Glutamatergic neuron (in vitro differentiated cells): ENCODE measurements at regions not wholly inside any gene's neighbourhood (a gene's known extent, or its start where the extent isn't known, plus 50 kb on each side); places are given as distances from the start of the nearest gene placed in this dataset.

Experiments
- DNase-seq: peaks from one replicate; pipeline ENCODE4 v3.0.0; 2022
- H3K27ac Mint-ChIP-seq: one replicate; pipeline ENCODE4 v1.8.0; 2020; ENCODE audit warnings: mild to moderate bottlenecking, mixed read lengths, inconsistent platforms; ENCODE audit not compliant: unreplicated experiment
- H3K27me3 Mint-ChIP-seq: one replicate; pipeline ENCODE4 v1.8.0; 2020; ENCODE audit warnings: mild to moderate bottlenecking, moderate library complexity, mixed read lengths, inconsistent platforms; ENCODE audit not compliant: unreplicated experiment
- H3K36me3 Mint-ChIP-seq: one replicate; pipeline ENCODE4 v1.8.0; 2020; ENCODE audit warnings: mild to moderate bottlenecking, mixed read lengths, inconsistent platforms; ENCODE audit not compliant: unreplicated experiment
- H3K4me1 Mint-ChIP-seq: one replicate; pipeline ENCODE4 v1.8.0; 2020; ENCODE audit warnings: mild to moderate bottlenecking, low read depth, mixed read lengths, inconsistent platforms; ENCODE audit not compliant: unreplicated experiment
- H3K4me3 Mint-ChIP-seq: one replicate; pipeline ENCODE4 v1.8.0; 2020; ENCODE audit warnings: mild to moderate bottlenecking, mixed read lengths, inconsistent platforms; ENCODE audit not compliant: unreplicated experiment
- H3K9me3 Mint-ChIP-seq: one replicate; pipeline ENCODE4 v1.8.0; 2020; ENCODE audit warnings: mild to moderate bottlenecking, moderate library complexity, mixed read lengths, inconsistent platforms; ENCODE audit not compliant: unreplicated experiment
- CTCF ChIP-seq: fragments of 200-600 bp; sonication (generic); IDR thresholded peaks from one replicate; pipeline ENCODE4 v1.5.0; 2021; ENCODE audit not compliant: partially characterized antibody, unreplicated experiment

GRCh38 chrX:40158036-40158706, 60.4 kb upstream of the BCOR start:
- Mint-ChIP-seq H3K4me3 (peak overlapping the region; percentile 77), H3K36me3 (no peaks in the 10 kb centered on the region), H3K27me3 (peaks cover 11% of the 10 kb centered on the region), H3K9me3 (peaks cover 7% of the 10 kb centered on the region), H3K4me1 (peaks cover 11% of the 10 kb centered on the region), H3K27ac (no peak overlapping the region)
- DNase-seq = peak; percentile 48
- peak; percentile 28 for TF ChIP-seq CTCF

GRCh38 chrX:40157228-40158035, 59.7 kb upstream of the BCOR start:
- peak overlapping the region; percentile 73 for H3K4me3 Mint-ChIP-seq
- peaks cover 10% of the 10 kb centered on the region for H3K4me1 Mint-ChIP-seq
- H3K9me3 Mint-ChIP-seq = peaks cover 7% of the 10 kb centered on the region
- peak overlapping the region; percentile 77 for H3K27ac Mint-ChIP-seq
- peaks cover 9% of the 10 kb centered on the region for H3K27me3 Mint-ChIP-seq
- TF ChIP-seq CTCF = no peak
- no peaks in the 10 kb centered on the region for H3K36me3 Mint-ChIP-seq
- DNase-seq = peak; percentile 10

- Mint-ChIP-seq H3K27me3 (peaks cover 9% of the 10 kb centered on the region), H3K36me3 (no peaks in the 10 kb centered on the region), H3K4me3 (peak overlapping the region; percentile 73), H3K9me3 (peaks cover 6% of the 10 kb centered on the region), H3K4me1 (peaks cover 8% of the 10 kb centered on the region), H3K27ac (peak overlapping the region; percentile 77)
- peak; percentile 77 for DNase-seq
- no peak for TF ChIP-seq CTCF
Measured at GRCh38 chrX:40156470-40157227, 58.9 kb upstream of the BCOR start.

- H3K27ac Mint-ChIP-seq = peak overlapping the region; percentile 80
- peak; percentile 40 for DNase-seq
- H3K36me3 Mint-ChIP-seq = no peaks in the 10 kb centered on the region
- H3K4me1 Mint-ChIP-seq = peaks cover 8% of the 10 kb centered on the region
- H3K27me3 Mint-ChIP-seq = peaks cover 9% of the 10 kb centered on the region
- peaks cover 6% of the 10 kb centered on the region for H3K9me3 Mint-ChIP-seq
- H3K4me3 Mint-ChIP-seq = peak overlapping the region; percentile 61
- no peak for TF ChIP-seq CTCF
Measured at GRCh38 chrX:40155589-40156469, 58.1 kb upstream of the BCOR start.
